Activated T-cell treated with anti-CD3 and anti-CD28 coated beads, Interleukin-2, amount 50 U/mL, for 24 hours (primary cell): ENCODE measurements at regions not wholly inside any gene's neighbourhood (a gene's known extent, or its start where the extent isn't known, plus 50 kb on each side); places are given as distances from the start of the nearest gene placed in this dataset.

Experiments
- DNase-seq: peaks from one replicate; pipeline ENCODE4 v3.0.0-alpha.2; 2020
- H3K27ac Mint-ChIP-seq: 2 replicates; pipeline ENCODE4 v1.8.0; 2020; ENCODE audit warnings: mild to moderate bottlenecking, mixed read lengths
- H3K27me3 Mint-ChIP-seq: 2 replicates; pipeline ENCODE4 v1.8.0; 2020; ENCODE audit warnings: mixed read lengths
- H3K36me3 Mint-ChIP-seq: 2 replicates; pipeline ENCODE4 v1.8.0; 2020; ENCODE audit warnings: low read depth, mixed read lengths
- H3K4me1 Mint-ChIP-seq: 2 replicates; pipeline ENCODE4 v1.8.0; 2020; ENCODE audit warnings: low read depth, mixed read lengths
- H3K4me3 Mint-ChIP-seq: 2 replicates; pipeline ENCODE4 v1.8.0; 2020; ENCODE audit warnings: mild to moderate bottlenecking, moderate library complexity, mixed read lengths
- H3K9me3 Mint-ChIP-seq: 2 replicates; pipeline ENCODE4 v1.8.0; 2020; ENCODE audit warnings: mixed read lengths

DNA sequence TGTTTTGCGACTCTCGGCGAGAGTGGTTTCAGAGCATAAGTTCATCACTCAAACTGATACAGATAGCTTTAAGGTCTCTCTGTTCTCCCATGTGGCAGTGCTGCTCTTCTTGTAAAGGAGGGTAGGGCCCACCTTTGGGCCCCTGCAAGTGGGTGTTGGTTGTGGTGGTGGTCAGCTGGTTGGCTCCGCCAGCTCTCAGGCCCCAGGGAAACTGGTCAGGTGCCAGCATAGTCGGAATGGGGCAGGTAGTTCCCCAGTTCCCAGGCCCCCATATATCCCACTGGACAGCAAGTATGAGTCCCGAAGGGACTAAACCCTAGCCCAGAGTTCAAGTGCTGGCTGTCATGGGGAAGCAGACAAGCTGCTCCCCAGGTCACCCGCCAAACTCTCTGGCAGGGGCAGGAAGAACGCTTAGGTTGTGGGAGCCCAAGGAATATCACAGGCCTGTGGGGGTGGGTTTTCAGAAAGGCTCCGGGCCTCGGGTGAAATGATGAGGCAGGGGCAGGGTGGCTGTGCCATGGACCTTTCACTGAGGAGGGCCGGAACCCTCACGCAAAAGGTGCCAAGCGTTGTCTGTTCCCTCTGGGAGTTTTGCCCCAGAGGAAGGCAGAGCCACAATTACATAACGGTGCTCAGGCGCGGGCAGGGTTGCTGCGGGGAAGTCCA is 185.1 kb downstream of the EFHB start:
- H3K36me3 Mint-ChIP-seq, result no peaks in the 10 kb centered on the region
- no peaks in the 10 kb centered on the region for H3K9me3 Mint-ChIP-seq
- peak; percentile 24 for DNase-seq
- no peak overlapping the region for H3K27ac Mint-ChIP-seq
- no peaks in the 10 kb centered on the region for H3K4me1 Mint-ChIP-seq
- H3K4me3 Mint-ChIP-seq, result no peak overlapping the region
- H3K27me3 Mint-ChIP-seq, result no peaks in the 10 kb centered on the region

GRCh38 chr3:19744047-19744446 is 190.0 kb downstream of the EFHB start:
- Mint-ChIP-seq H3K27me3 (peaks cover 11% of the 10 kb centered on the region), H3K36me3 (no peaks in the 10 kb centered on the region), H3K27ac (no peak overlapping the region), H3K4me1 (no peaks in the 10 kb centered on the region), H3K9me3 (no peaks in the 10 kb centered on the region), H3K4me3 (no peak overlapping the region)
- DNase-seq, result no peak

DNA sequence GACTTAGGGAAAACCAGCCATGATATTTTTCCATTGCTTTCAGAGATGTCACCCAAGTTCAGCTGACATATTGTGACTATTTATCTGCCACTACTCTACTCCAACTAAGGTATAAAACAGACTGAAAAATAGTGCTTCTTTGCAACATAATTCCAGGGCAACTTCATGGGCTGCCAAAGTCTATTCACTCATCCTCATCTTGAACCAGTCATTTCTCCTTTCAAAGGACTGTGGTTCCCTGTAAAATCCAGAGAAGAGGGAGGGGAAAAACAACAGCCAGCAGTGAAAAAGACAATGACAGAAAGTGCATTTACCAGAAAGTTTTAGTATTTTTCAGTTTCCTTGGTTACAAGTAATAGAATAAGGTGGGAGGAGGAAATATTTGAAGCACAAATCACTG is 191.1 kb downstream of the EFHB start:
- Mint-ChIP-seq H3K9me3 (no peaks in the 10 kb centered on the region), H3K4me1 (no peaks in the 10 kb centered on the region), H3K36me3 (no peaks in the 10 kb centered on the region), H3K27ac (no peak overlapping the region), H3K4me3 (no peak overlapping the region), H3K27me3 (peaks cover 11% of the 10 kb centered on the region)
- DNase-seq, result no peak

DNA sequence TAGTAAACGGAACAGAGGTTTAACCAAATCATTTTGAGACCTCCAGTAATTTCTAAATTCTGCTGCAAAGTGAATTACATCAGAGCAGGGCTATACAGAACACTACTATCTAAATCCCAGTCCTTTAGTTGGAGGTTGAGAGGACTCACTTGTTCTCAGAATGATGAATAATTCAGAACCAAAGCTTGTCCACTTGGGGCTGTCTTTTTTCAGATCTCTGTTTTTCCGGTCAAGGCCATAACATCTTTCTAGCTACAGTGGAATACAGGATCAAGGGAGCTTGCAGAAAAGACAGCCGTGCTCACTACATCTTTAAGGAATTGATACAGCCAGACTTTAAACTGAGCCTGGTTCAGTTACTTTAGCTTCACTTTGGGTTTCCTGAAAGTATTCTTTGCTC is 194.5 kb downstream of the EFHB start:
- Mint-ChIP-seq H3K4me1 (no peaks in the 10 kb centered on the region), H3K27ac (no peak overlapping the region), H3K4me3 (no peak overlapping the region), H3K9me3 (no peaks in the 10 kb centered on the region), H3K36me3 (no peaks in the 10 kb centered on the region), H3K27me3 (peaks cover 11% of the 10 kb centered on the region)
- no peak for DNase-seq

- Mint-ChIP-seq H3K9me3 (no peaks in the 10 kb centered on the region), H3K36me3 (no peaks in the 10 kb centered on the region), H3K27ac (no peak overlapping the region), H3K27me3 (peaks cover 11% of the 10 kb centered on the region), H3K4me1 (no peaks in the 10 kb centered on the region), H3K4me3 (no peak overlapping the region)
- DNase-seq, result no peak
Measured at GRCh38 chr3:19738846-19739245, 195.2 kb downstream of the EFHB start.

- DNase-seq, result no peak
- Mint-ChIP-seq H3K27ac (no peak overlapping the region), H3K4me3 (no peak overlapping the region), H3K27me3 (no peaks in the 10 kb centered on the region), H3K4me1 (no peaks in the 10 kb centered on the region), H3K9me3 (no peaks in the 10 kb centered on the region), H3K36me3 (no peaks in the 10 kb centered on the region)
Measured at GRCh38 chr3:19735111-19735510, 198.9 kb downstream of the EFHB start.

DNA sequence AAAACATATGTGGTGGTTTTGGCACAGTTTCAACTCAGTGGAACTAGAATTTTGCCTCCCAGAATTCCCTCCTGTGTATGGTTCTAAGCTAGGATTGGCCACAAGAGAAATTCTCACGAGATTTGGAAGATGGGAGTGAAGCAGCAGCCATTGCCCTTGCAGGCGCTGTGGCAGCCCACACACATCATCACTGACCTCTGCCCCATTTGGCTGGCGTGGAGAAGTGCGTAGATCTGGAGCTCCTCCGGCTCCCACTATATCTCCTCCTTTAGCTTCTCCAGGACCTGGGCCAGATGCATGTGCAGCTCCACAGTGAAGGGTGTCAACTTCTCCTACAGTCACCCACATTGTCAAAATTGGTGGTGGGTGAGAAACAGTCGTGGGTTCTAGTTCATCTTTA is 199.6 kb downstream of the EFHB start:
- Mint-ChIP-seq H3K9me3 (no peaks in the 10 kb centered on the region), H3K27ac (no peak overlapping the region), H3K4me3 (no peak overlapping the region), H3K27me3 (no peaks in the 10 kb centered on the region), H3K36me3 (no peaks in the 10 kb centered on the region), H3K4me1 (no peaks in the 10 kb centered on the region)
- DNase-seq, result no peak

- H3K27me3 Mint-ChIP-seq, result no peaks in the 10 kb centered on the region
- no peak overlapping the region for H3K4me3 Mint-ChIP-seq
- H3K9me3 Mint-ChIP-seq, result no peaks in the 10 kb centered on the region
- no peaks in the 10 kb centered on the region for H3K4me1 Mint-ChIP-seq
- H3K36me3 Mint-ChIP-seq, result no peaks in the 10 kb centered on the region
- H3K27ac Mint-ChIP-seq, result no peak overlapping the region
- DNase-seq, result no peak
Measured at GRCh38 chr3:19725000-19725399, 209.0 kb downstream of the EFHB start.

DNA sequence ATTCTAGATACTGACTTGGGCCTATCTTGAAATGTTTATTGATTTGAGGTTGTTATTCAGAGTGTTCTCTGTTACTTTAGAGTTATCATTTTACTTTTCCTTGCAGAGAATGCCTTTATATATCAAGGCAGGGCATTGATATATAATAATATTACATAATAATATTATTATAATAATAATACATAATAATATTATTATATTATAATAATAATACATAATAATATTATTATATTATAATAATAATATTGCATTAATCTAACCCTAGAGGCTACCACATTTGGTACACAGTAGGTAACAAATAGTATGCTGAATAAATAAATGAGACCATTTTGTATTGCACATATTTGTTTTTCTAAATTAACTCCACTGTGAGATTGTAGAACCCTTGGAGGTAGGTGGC is 216.3 kb downstream of the EFHB start:
- Mint-ChIP-seq H3K27me3 (no peaks in the 10 kb centered on the region), H3K27ac (no peak overlapping the region), H3K4me1 (no peaks in the 10 kb centered on the region), H3K9me3 (no peaks in the 10 kb centered on the region), H3K36me3 (no peaks in the 10 kb centered on the region), H3K4me3 (no peak overlapping the region)
- DNase-seq, result no peak

DNA sequence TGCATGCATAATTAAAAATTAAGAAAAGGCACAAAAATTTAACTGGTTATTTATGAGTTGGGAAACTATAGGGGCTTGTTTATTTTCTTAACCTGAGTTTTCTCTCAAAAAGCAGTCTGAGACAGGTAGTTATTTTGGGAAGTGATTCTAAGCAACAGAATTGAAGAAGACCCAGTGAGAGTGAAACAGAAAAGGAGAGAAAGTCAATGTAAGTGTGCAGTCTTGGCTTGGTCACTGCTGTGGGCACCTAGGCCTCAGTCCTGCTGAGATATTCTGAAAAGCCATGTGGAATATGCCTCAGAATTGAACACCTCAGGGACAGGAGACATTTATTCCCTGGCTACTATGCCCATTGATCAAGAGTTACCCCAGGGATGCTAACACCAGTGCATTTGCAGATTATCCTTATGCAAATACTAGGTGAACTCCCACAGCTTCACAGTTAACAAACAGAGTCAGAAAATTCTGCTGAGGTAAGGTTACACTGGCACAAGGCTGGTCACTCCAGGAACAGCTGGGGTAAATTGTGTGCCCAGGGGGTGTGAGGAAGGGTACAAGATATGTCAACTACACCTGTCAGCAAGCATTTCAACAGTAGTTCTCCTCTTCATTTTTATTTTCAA is 222.7 kb downstream of the EFHB start:
- no peaks in the 10 kb centered on the region for H3K36me3 Mint-ChIP-seq
- H3K4me3 Mint-ChIP-seq, result no peak overlapping the region
- H3K27ac Mint-ChIP-seq, result no peak overlapping the region
- no peaks in the 10 kb centered on the region for H3K4me1 Mint-ChIP-seq
- no peaks in the 10 kb centered on the region for H3K27me3 Mint-ChIP-seq
- no peaks in the 10 kb centered on the region for H3K9me3 Mint-ChIP-seq
- DNase-seq, result no peak

- Mint-ChIP-seq H3K27me3 (no peaks in the 10 kb centered on the region), H3K27ac (no peak overlapping the region), H3K36me3 (no peaks in the 10 kb centered on the region), H3K4me1 (no peaks in the 10 kb centered on the region), H3K9me3 (peaks cover 5% of the 10 kb centered on the region), H3K4me3 (no peak overlapping the region)
- no peak for DNase-seq
Measured at GRCh38 chr3:19702416-19703078, 231.5 kb downstream of the EFHB start.

DNA sequence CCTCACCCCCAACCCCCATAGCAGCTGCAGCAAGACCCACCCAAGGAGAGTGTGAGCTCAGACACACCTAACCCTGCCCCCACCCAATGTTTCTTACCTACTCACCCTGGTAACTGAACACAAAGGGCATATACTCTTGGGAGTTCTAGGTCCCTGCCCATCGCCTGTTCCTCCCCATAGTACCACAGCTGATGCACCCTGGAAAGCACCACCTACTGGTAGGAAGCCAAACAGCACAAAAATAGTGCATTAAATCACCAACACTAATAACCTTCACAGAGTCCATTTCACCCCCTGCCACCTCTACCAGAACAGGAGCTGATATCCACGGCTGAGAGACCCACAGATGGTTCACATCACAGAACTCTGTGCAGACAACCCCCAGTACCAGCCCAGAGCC is 245.2 kb downstream of the EFHB start:
- Mint-ChIP-seq H3K27me3 (no peaks in the 10 kb centered on the region), H3K36me3 (no peaks in the 10 kb centered on the region), H3K4me3 (no peak overlapping the region), H3K4me1 (no peaks in the 10 kb centered on the region), H3K27ac (no peak overlapping the region), H3K9me3 (peaks cover 17% of the 10 kb centered on the region)
- DNase-seq, result no peak

GRCh38 chr3:19668163-19668562 is 265.9 kb downstream of the EFHB start:
- no peak overlapping the region for H3K27ac Mint-ChIP-seq
- H3K36me3 Mint-ChIP-seq, result no peaks in the 10 kb centered on the region
- H3K4me1 Mint-ChIP-seq, result no peaks in the 10 kb centered on the region
- H3K9me3 Mint-ChIP-seq, result no peaks in the 10 kb centered on the region
- no peak overlapping the region for H3K4me3 Mint-ChIP-seq
- no peak for DNase-seq
- no peaks in the 10 kb centered on the region for H3K27me3 Mint-ChIP-seq

DNA sequence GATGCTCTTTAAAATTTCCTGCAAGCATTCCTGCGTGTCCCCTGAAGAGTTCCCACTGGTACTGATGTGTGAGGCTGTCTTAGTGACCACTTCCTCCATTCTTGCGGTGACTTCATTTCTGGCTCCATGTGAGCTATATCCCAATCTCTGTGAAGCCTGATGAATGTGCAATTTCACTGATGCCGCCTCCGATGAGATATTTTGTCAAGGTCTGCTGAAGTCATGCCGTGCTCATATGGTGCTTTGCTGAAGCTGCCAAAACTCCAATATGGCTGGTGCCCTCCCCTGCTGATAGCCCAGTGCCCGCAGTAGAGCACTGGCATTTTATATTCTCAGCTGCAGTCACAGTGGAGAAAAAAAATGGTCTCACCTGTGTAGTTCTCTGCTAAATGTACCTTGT is 271.5 kb downstream of the EFHB start:
- H3K27ac Mint-ChIP-seq, result no peak overlapping the region
- no peaks in the 10 kb centered on the region for H3K9me3 Mint-ChIP-seq
- H3K27me3 Mint-ChIP-seq, result no peaks in the 10 kb centered on the region
- no peak overlapping the region for H3K4me3 Mint-ChIP-seq
- no peak for DNase-seq
- no peaks in the 10 kb centered on the region for H3K36me3 Mint-ChIP-seq
- no peaks in the 10 kb centered on the region for H3K4me1 Mint-ChIP-seq

- Mint-ChIP-seq H3K27ac (no peak overlapping the region), H3K27me3 (no peaks in the 10 kb centered on the region), H3K9me3 (peaks cover 21% of the 10 kb centered on the region), H3K4me1 (no peaks in the 10 kb centered on the region), H3K36me3 (no peaks in the 10 kb centered on the region), H3K4me3 (no peak overlapping the region)
- no peak for DNase-seq
Measured at GRCh38 chr3:19652336-19652735, 281.7 kb downstream of the EFHB start.
